GM12878 (cell line): ENCODE measurements at regions not wholly inside any gene's neighbourhood (a gene's known extent, or its start where the extent isn't known, plus 50 kb on each side); places are given as distances from the start of the nearest gene placed in this dataset.
"Not testable (repeated sequence)": the region's sequence is repeated elsewhere in the genome, so short reads cannot be mapped to it uniquely, and the experiment has no call there.

Experiments used
- BCL11A ChIP-seq: IDR thresholded peaks from 2 replicates; pipeline ENCODE4 v1.6.1; 2011; ENCODE audit warnings: low read depth, low read length
- GABPA ChIP-seq: IDR thresholded peaks from 2 replicates; pipeline ENCODE4 v1.6.1; 2014; ENCODE audit warnings: antibody characterized with exemption, low read depth, mild to moderate bottlenecking, inconsistent platforms
- NR2C1 ChIP-seq: fragments of 450-650 bp; IDR thresholded peaks from 2 replicates; pipeline ENCODE4 v1.6.1; 2017; ENCODE audit warnings: antibody characterized with exemption, mild to moderate bottlenecking, moderate library complexity
- POLR2A ChIP-seq: IDR thresholded peaks from 2 replicates; pipeline ENCODE4 v1.6.1; 2011; ENCODE audit warnings: low read depth, mild to moderate bottlenecking, low read length
- RFX5 ChIP-seq: IDR thresholded peaks from 2 replicates; pipeline ENCODE4 v1.6.1; 2011; ENCODE audit warnings: low read depth, low read length, improper control_type of control experiment
- SIX5 ChIP-seq: IDR thresholded peaks from 2 replicates; pipeline ENCODE4 v1.6.1; 2011; ENCODE audit warnings: mild to moderate bottlenecking, low read depth, low read length, moderate library complexity; ENCODE audit not compliant: severe bottlenecking
- WRNIP1 ChIP-seq: IDR thresholded peaks from 2 replicates; pipeline ENCODE4 v1.6.1; 2011; ENCODE audit warnings: low read depth, low read length, improper control_type of control experiment, borderline replicate concordance
- ZNF274 ChIP-seq: IDR thresholded peaks from one replicate; pipeline ENCODE4 v1.8.0; 2011; ENCODE audit not compliant: insufficient read length, insufficient read depth
- TF ChIP-seq, protein P1 (sequence below), 3 experiments: IDR thresholded peaks in 2 of 3; conservative IDR thresholded peaks in 1 of 3; 2 replicates each; pipeline ENCODE4 v1.5.1; 2011; ENCODE audit warnings: low read depth in 3 of 3, low read length in 3 of 3, mild to moderate bottlenecking in 3 of 3, control low read depth in 2 of 3, moderate library complexity in 2 of 3, inconsistent platforms in 1 of 3, mixed read lengths in 1 of 3; ENCODE audit not compliant: control insufficient read depth in 2 of 3, insufficient read depth in 1 of 3; ENCODE audit errors: extremely low read depth in 1 of 3
- TF ChIP-seq, protein P2 (sequence below): fragments of 450-650 bp; IDR thresholded peaks from 2 replicates; pipeline ENCODE4 v1.6.1; 2017; ENCODE audit warnings: mild to moderate bottlenecking, moderate library complexity
- TF ChIP-seq, protein P3 (sequence below): IDR thresholded peaks from 2 replicates; pipeline ENCODE4 v1.6.1; 2011; ENCODE audit warnings: low read depth, low read length, improper control_type of control experiment, borderline replicate concordance
- TF ChIP-seq, protein P4 (sequence below): fragments of 450-650 bp; IDR thresholded peaks from 2 replicates; pipeline ENCODE4 v1.6.1; 2017; ENCODE audit warnings: antibody characterized with exemption, mild to moderate bottlenecking, moderate library complexity

DNA sequence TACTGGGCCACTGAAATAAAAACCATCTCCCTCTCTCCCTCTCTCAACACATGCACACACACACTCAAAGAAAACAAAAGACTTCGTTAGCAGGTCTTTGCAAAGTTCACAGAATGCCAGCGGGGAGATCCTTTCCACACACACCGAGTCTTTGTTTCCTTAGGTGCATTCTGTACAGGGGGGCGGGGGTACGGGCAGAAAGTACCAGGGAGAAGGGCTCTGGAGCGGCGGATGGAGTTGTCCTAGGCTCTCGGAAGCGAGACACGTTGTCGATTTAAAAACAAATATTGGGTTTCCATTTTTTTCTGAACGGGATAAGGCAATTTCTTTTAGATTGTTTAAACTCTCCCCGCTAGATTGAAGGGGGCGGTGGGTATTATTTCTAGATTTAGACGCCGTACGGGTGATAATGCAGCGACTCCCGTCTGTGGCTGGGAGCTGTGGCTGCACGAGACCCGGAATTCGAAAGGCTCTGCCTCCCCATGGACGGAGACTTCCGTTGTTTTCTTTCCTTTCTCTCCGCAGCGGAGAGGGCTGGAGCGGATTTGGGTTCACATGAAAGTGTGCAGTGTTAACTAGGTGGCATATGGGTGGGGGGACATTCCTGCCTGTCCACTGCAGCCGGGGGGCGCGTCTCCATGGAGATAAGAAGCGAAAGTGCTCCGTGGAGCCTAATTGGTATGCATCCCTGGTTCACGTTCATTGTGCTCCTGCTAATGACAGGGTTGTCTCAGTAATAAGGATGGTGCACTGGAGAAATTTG is 357.9 kb downstream of the TEX29 start:
- TF ChIP-seq, protein P1, sequence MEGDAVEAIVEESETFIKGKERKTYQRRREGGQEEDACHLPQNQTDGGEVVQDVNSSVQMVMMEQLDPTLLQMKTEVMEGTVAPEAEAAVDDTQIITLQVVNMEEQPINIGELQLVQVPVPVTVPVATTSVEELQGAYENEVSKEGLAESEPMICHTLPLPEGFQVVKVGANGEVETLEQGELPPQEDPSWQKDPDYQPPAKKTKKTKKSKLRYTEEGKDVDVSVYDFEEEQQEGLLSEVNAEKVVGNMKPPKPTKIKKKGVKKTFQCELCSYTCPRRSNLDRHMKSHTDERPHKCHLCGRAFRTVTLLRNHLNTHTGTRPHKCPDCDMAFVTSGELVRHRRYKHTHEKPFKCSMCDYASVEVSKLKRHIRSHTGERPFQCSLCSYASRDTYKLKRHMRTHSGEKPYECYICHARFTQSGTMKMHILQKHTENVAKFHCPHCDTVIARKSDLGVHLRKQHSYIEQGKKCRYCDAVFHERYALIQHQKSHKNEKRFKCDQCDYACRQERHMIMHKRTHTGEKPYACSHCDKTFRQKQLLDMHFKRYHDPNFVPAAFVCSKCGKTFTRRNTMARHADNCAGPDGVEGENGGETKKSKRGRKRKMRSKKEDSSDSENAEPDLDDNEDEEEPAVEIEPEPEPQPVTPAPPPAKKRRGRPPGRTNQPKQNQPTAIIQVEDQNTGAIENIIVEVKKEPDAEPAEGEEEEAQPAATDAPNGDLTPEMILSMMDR (IDR thresholded peaks at IDR 0.05 in 2 of 3, conservative IDR thresholded peaks at IDR 0.05 in 1 of 3; ENCODE audit: control insufficient read depth in 2 of 3, extremely low read depth in 1 of 3, insufficient read depth in 1 of 3, low read depth in 3 of 3, low read length in 3 of 3), result not testable (repeated sequence)
- TF ChIP-seq, protein P2, sequence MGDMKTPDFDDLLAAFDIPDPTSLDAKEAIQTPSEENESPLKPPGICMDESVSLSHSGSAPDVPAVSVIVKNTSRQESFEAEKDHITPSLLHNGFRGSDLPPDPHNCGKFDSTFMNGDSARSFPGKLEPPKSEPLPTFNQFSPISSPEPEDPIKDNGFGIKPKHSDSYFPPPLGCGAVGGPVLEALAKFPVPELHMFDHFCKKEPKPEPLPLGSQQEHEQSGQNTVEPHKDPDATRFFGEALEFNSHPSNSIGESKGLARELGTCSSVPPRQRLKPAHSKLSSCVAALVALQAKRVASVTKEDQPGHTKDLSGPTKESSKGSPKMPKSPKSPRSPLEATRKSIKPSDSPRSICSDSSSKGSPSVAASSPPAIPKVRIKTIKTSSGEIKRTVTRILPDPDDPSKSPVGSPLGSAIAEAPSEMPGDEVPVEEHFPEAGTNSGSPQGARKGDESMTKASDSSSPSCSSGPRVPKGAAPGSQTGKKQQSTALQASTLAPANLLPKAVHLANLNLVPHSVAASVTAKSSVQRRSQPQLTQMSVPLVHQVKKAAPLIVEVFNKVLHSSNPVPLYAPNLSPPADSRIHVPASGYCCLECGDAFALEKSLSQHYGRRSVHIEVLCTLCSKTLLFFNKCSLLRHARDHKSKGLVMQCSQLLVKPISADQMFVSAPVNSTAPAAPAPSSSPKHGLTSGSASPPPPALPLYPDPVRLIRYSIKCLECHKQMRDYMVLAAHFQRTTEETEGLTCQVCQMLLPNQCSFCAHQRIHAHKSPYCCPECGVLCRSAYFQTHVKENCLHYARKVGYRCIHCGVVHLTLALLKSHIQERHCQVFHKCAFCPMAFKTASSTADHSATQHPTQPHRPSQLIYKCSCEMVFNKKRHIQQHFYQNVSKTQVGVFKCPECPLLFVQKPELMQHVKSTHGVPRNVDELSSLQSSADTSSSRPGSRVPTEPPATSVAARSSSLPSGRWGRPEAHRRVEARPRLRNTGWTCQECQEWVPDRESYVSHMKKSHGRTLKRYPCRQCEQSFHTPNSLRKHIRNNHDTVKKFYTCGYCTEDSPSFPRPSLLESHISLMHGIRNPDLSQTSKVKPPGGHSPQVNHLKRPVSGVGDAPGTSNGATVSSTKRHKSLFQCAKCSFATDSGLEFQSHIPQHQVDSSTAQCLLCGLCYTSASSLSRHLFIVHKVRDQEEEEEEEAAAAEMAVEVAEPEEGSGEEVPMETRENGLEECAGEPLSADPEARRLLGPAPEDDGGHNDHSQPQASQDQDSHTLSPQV, result not testable (repeated sequence)
- TF ChIP-seq NR2C1, WRNIP1, BCL11A, SIX5, GABPA, ZNF274, RFX5, POLR2A: not testable (repeated sequence)
- TF ChIP-seq, protein P3, sequence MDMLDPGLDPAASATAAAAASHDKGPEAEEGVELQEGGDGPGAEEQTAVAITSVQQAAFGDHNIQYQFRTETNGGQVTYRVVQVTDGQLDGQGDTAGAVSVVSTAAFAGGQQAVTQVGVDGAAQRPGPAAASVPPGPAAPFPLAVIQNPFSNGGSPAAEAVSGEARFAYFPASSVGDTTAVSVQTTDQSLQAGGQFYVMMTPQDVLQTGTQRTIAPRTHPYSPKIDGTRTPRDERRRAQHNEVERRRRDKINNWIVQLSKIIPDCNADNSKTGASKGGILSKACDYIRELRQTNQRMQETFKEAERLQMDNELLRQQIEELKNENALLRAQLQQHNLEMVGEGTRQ, result not testable (repeated sequence)
- TF ChIP-seq, protein P4, sequence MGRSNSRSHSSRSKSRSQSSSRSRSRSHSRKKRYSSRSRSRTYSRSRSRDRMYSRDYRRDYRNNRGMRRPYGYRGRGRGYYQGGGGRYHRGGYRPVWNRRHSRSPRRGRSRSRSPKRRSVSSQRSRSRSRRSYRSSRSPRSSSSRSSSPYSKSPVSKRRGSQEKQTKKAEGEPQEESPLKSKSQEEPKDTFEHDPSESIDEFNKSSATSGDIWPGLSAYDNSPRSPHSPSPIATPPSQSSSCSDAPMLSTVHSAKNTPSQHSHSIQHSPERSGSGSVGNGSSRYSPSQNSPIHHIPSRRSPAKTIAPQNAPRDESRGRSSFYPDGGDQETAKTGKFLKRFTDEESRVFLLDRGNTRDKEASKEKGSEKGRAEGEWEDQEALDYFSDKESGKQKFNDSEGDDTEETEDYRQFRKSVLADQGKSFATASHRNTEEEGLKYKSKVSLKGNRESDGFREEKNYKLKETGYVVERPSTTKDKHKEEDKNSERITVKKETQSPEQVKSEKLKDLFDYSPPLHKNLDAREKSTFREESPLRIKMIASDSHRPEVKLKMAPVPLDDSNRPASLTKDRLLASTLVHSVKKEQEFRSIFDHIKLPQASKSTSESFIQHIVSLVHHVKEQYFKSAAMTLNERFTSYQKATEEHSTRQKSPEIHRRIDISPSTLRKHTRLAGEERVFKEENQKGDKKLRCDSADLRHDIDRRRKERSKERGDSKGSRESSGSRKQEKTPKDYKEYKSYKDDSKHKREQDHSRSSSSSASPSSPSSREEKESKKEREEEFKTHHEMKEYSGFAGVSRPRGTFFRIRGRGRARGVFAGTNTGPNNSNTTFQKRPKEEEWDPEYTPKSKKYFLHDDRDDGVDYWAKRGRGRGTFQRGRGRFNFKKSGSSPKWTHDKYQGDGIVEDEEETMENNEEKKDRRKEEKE, result not testable (repeated sequence)
